ENCODE measurements at regions not wholly inside any gene's neighbourhood (a gene's known extent, or its start where the extent isn't known, plus 50 kb on each side); places are given as distances from the start of the nearest gene placed in this dataset.
A peak's percentile ranks its signal among the peaks of the same experiment; 100 is the strongest.
"Not testable (repeated sequence)": the region's sequence is repeated elsewhere in the genome, so short reads cannot be mapped to it uniquely, and the experiment has no call there.

DNA sequence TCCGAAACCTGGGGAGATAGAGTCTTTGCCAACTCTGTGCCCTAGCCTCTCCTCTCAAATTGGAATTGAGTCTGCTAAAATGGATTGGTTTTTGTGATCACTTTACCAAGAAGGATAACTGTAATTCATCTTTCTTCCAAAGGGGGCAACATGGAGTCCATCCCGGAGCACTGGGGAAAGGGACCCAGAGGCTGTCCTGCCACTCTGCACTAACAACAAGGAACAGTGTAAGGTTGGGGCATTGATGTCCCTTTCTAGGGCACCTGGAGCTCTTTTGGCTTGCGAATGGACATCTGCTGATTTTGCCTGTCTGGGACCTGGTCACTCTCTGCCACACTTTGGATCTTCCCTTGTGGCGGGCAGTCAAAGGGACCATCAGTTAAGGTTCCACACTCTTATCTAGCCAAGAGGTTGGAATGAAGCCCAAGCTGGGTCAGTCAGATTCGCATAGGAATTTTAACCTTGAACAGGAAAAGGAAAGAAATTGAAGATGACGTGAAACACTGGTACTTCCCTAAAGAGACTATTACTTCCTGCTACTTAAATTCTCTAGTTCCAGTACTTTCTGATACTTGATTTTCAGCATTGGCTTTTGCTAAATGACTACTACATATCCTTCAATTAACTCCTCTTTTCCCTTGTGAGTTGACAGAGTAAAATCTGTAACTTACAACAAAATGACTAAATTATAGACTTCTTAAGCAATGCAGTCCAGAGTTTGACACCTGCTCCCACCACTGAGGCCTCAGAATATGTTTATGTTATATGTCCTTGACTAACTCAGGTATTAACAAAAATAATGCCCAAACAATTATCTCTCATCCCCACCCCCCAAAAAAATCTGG, 64.7 kb upstream of the KLF7 start:
- H3K27me3 Mint-ChIP-seq (ENCODE audit: low read depth) = no peaks in the 10 kb centered on the region
- peaks cover 67% of the 10 kb centered on the region for H3K4me1 Mint-ChIP-seq (ENCODE audit: low read depth)
- peak; percentile 74 for TF ChIP-seq CTCF (IDR thresholded peaks at IDR 0.05)
- no peak overlapping the region for H3K27ac Mint-ChIP-seq (ENCODE audit: unreplicated experiment)
- no peak for DNase-seq (ENCODE audit: low spot score)
- no peaks in the 10 kb centered on the region for H3K36me3 Mint-ChIP-seq (ENCODE audit: low read depth)
- H3K9me3 Mint-ChIP-seq (ENCODE audit: low read depth) = no peaks in the 10 kb centered on the region
- no peak overlapping the region for H3K4me3 Mint-ChIP-seq (ENCODE audit: unreplicated experiment)

DNA sequence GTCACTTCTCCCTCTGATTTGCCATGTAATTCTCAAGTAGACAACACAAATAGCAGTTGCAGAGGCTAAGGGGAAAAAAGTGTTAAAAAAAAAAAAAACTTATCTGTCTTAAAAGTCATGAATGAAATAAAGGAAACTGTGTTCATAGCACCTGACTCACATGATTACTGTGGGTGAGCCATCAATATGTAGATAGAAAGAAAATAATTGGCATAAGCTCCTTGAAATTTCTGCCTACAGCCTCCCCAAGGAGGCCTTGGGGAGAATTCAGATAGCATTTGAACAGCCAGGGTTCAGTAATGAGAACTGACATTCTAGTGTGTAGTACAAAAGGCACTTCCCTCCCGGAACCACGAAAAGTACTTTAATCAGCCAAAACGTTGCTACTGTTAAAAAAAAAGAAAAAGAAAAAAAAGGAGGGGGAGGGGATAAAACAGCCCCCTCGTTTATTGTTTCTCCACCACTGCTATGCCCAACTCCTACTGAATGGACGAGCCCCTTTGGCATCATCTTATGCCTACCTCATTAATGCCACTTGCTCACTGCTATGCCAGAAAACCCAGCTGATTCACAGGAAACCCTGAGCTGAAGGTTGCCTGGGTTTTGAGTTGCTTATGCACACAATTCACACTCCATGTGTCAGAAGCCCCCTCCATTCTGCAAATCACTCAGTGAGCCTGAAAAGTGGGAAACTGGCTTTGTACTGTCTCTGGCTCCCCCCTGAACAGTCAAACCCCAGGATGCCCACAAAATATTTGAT, 65.5 kb upstream of the KLF7 start:
- Mint-ChIP-seq H3K4me3 (ENCODE audit: unreplicated experiment) (no peak overlapping the region), H3K27ac (ENCODE audit: unreplicated experiment) (peak overlapping the region; percentile 83), H3K4me1 (ENCODE audit: low read depth) (peaks cover 74% of the 10 kb centered on the region), H3K36me3 (ENCODE audit: low read depth) (no peaks in the 10 kb centered on the region), H3K9me3 (ENCODE audit: low read depth) (no peaks in the 10 kb centered on the region), H3K27me3 (ENCODE audit: low read depth) (no peaks in the 10 kb centered on the region)
- no peak for TF ChIP-seq CTCF (IDR thresholded peaks at IDR 0.05)
- no peak for DNase-seq (ENCODE audit: low spot score)

DNA sequence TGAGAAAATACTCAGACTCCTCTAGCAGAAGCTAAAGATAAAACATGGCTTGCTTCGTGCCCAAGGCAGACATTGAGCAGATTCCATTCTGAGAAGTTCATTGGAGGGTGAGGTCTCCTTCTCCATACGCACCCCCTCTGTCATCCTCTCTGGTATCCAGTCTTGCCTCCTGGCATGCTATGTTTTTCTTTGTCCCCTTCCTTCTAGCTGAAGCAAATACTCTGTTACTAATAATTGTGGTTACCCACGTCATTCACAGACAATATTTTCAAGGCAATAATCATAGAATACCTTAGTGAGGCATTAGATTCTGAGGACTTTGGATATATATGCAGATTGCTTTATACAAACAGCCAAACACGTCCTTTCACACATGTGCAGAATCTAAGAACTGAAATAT, 66.2 kb upstream of the KLF7 start:
- no peaks in the 10 kb centered on the region for H3K27me3 Mint-ChIP-seq (ENCODE audit: low read depth)
- peak overlapping the region; percentile 83 for H3K27ac Mint-ChIP-seq (ENCODE audit: unreplicated experiment)

GRCh38 chr2:207233141-207233540, 67.4 kb upstream of the KLF7 start:
- not testable (repeated sequence) for H3K36me3 Mint-ChIP-seq (ENCODE audit: low read depth); H3K27me3 Mint-ChIP-seq (ENCODE audit: low read depth); H3K27ac Mint-ChIP-seq (ENCODE audit: unreplicated experiment); H3K4me3 Mint-ChIP-seq (ENCODE audit: unreplicated experiment); H3K9me3 Mint-ChIP-seq (ENCODE audit: low read depth); DNase-seq (ENCODE audit: low spot score)
- H3K4me1 Mint-ChIP-seq (ENCODE audit: low read depth) = peaks cover 58% of the 10 kb centered on the region

More for the DNA sequence above, 66.2 kb upstream of the KLF7 start:
- TF ChIP-seq CTCF (IDR thresholded peaks at IDR 0.05) = no peak
- no peaks in the 10 kb centered on the region for H3K36me3 Mint-ChIP-seq (ENCODE audit: low read depth)
- H3K4me3 Mint-ChIP-seq (ENCODE audit: unreplicated experiment) = no peak overlapping the region
- H3K9me3 Mint-ChIP-seq (ENCODE audit: low read depth) = no peaks in the 10 kb centered on the region
- peaks cover 69% of the 10 kb centered on the region for H3K4me1 Mint-ChIP-seq (ENCODE audit: low read depth)
- no peak for DNase-seq (ENCODE audit: low spot score)

DNA sequence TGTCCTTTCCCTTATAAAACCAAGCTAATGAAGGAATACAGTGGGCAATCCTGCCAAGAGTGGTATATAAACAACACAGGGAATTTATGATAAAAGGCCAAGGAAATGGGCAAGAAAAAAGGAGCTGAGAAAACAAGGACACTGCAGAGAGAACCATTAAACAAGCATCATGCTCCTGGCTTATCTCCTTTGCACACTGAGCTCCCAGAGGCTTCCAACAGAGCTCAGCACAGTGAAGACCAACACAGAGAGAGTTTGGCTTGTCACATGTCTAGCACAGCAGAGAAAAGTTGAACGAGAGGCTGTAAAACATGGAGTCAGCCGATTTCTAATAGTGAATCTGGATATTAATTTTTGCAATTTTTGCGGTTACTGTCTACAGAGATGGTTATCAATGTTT, 68.0 kb upstream of the KLF7 start:
- Mint-ChIP-seq H3K9me3 (ENCODE audit: low read depth) (no peaks in the 10 kb centered on the region), H3K27ac (ENCODE audit: unreplicated experiment) (no peak overlapping the region), H3K4me1 (ENCODE audit: low read depth) (peaks cover 53% of the 10 kb centered on the region), H3K27me3 (ENCODE audit: low read depth) (no peaks in the 10 kb centered on the region), H3K36me3 (ENCODE audit: low read depth) (no peaks in the 10 kb centered on the region), H3K4me3 (ENCODE audit: unreplicated experiment) (no peak overlapping the region)
- TF ChIP-seq CTCF (IDR thresholded peaks at IDR 0.05) = no peak
- DNase-seq (ENCODE audit: low spot score) = no peak

Data from chondrocyte (in vitro differentiated cells).